ENCODE measurements at regions not wholly inside any gene's neighbourhood (a gene's known extent, or its start where the extent isn't known, plus 50 kb on each side); places are given as distances from the start of the nearest gene placed in this dataset.

DNA sequence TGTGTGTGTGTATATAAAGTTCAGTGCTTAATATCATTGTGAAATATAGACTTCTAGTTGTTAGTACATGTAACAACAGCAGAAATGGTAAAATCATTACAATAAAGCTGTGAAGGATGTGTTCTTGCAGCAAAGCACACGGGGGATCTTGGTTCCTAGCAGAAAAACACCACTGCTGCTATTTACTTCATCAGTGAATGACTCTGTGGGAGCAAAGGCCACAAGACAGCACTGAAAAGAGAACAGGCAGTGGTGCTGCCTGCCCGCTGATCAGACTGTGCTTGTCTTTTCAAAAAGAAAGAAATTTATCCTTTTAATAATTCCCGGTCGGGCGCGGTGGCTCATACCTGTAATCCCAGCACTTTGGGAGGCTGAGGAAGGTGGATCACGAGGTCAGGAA, 689.9 kb upstream of the CITED2 start:
- no peaks in the 10 kb centered on the region for H3K27me3 ChIP-seq (ENCODE audit: control insufficient read depth, insufficient read depth, low read length)
- no peaks in the 10 kb centered on the region for H3K9me3 ChIP-seq (ENCODE audit: control insufficient read depth, low read depth, low read length)
- no peaks in the 10 kb centered on the region for H3K36me3 ChIP-seq (ENCODE audit: control insufficient read depth, insufficient read depth, low read length)
- H3K4me1 ChIP-seq (ENCODE audit: control insufficient read depth, insufficient read depth, low read length) = peaks cover 14% of the 10 kb centered on the region
- H3K4me3 ChIP-seq (ENCODE audit: low read length) = no peak overlapping the region
- WGBS (ENCODE audit: insufficient coverage, low lambda C conversion rate) = no CpG with 5 or more reads among the region's 7 CpGs
- DNase-seq = peak; percentile 54 to 79
- peak overlapping the region; percentile 42 for H3K27ac ChIP-seq (ENCODE audit: low read length)

- no peak for DNase-seq
- H3K4me3 ChIP-seq (ENCODE audit: low read length) = no peak overlapping the region
- no peaks in the 10 kb centered on the region for H3K36me3 ChIP-seq (ENCODE audit: control insufficient read depth, insufficient read depth, low read length)
- H3K27ac ChIP-seq (ENCODE audit: low read length) = peak overlapping the region; percentile 44
- H3K9me3 ChIP-seq (ENCODE audit: control insufficient read depth, low read depth, low read length) = no peaks in the 10 kb centered on the region
- no peaks in the 10 kb centered on the region for H3K27me3 ChIP-seq (ENCODE audit: control insufficient read depth, insufficient read depth, low read length)
- peaks cover 14% of the 10 kb centered on the region for H3K4me1 ChIP-seq (ENCODE audit: control insufficient read depth, insufficient read depth, low read length)
Measured at GRCh38 chr6:140063021-140063399, 688.6 kb upstream of the CITED2 start.

DNA sequence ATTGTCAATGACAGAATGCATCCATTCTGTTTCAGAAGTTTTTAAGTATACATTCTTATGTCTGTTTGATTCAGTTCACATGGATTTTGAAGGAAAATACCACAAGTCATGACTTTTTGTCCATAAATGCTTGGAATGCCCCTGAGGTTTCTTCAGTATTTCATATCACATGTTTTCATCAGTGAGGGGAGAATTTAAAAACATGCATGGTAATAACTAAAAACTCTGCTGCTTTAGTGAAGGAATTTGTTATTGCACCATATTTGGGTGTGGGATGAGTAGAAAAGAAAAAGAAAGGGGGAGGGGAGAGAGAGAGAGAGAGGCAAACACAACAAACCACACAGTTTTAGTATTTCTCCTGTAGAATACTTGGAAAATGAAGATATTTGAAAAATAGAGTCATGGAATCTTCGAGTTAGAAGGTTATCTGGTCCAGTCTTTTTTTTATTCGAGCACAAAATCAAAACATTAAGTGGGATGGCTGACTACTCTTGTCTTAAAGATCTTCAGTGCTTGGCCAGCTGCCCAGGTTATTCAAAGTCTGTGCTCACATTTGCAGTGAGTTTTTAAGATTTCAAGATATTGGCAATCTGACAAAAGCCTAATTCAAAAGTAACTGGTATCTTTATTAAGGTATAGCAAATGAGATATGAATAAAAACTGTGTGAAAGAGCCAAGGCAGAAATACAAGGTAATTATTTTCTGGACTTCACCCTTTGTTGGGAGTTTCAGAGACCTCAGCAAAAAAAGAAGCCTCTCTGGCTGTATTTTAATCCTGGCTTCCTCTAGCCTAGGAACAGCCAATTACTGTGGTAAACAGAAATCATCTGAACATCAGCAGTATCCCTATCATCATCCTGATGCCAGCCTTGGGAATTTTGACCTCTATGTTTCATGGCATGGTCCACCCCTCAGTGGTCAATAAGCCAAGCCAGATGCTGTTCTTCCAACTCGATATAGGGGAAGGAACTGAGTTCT, 687.9 kb upstream of the CITED2 start:
- Histone ChIP-seq H3K27ac (ENCODE audit: low read length) (peak overlapping the region; percentile 44), H3K36me3 (ENCODE audit: control insufficient read depth, insufficient read depth, low read length) (no peaks in the 10 kb centered on the region), H3K9me3 (ENCODE audit: control insufficient read depth, low read depth, low read length) (no peaks in the 10 kb centered on the region), H3K4me1 (ENCODE audit: control insufficient read depth, insufficient read depth, low read length) (peaks cover 14% of the 10 kb centered on the region), H3K27me3 (ENCODE audit: control insufficient read depth, insufficient read depth, low read length) (no peaks in the 10 kb centered on the region), H3K4me3 (ENCODE audit: low read length) (no peak overlapping the region)
- peak; percentile 30 to 52 for DNase-seq
- WGBS (ENCODE audit: insufficient coverage, low lambda C conversion rate) = no CpG with 5 or more reads among the region's 3 CpGs

- DNase-seq = no peak
- Histone ChIP-seq H3K9me3 (ENCODE audit: control insufficient read depth, low read depth, low read length) (no peaks in the 10 kb centered on the region), H3K27ac (ENCODE audit: low read length) (no peak overlapping the region), H3K4me1 (ENCODE audit: control insufficient read depth, insufficient read depth, low read length) (peaks cover 14% of the 10 kb centered on the region), H3K36me3 (ENCODE audit: control insufficient read depth, insufficient read depth, low read length) (no peaks in the 10 kb centered on the region), H3K27me3 (ENCODE audit: control insufficient read depth, insufficient read depth, low read length) (no peaks in the 10 kb centered on the region), H3K4me3 (ENCODE audit: low read length) (no peak overlapping the region)
- 85% methylated on average over 4 of the region's 5 CpGs for WGBS (ENCODE audit: insufficient coverage, low lambda C conversion rate)
Measured at GRCh38 chr6:140061110-140062042, 686.9 kb upstream of the CITED2 start.

- Histone ChIP-seq H3K4me3 (ENCODE audit: low read length) (no peak overlapping the region), H3K36me3 (ENCODE audit: control insufficient read depth, insufficient read depth, low read length) (no peaks in the 10 kb centered on the region), H3K27me3 (ENCODE audit: control insufficient read depth, insufficient read depth, low read length) (no peaks in the 10 kb centered on the region), H3K9me3 (ENCODE audit: control insufficient read depth, low read depth, low read length) (no peaks in the 10 kb centered on the region), H3K27ac (ENCODE audit: low read length) (no peak overlapping the region), H3K4me1 (ENCODE audit: control insufficient read depth, insufficient read depth, low read length) (peaks cover 14% of the 10 kb centered on the region)
- no peak for DNase-seq
- WGBS (ENCODE audit: insufficient coverage, low lambda C conversion rate) = no CpG with 5 or more reads among the region's 1 CpG
Measured at GRCh38 chr6:140059947-140060346, 685.5 kb upstream of the CITED2 start.

DNA sequence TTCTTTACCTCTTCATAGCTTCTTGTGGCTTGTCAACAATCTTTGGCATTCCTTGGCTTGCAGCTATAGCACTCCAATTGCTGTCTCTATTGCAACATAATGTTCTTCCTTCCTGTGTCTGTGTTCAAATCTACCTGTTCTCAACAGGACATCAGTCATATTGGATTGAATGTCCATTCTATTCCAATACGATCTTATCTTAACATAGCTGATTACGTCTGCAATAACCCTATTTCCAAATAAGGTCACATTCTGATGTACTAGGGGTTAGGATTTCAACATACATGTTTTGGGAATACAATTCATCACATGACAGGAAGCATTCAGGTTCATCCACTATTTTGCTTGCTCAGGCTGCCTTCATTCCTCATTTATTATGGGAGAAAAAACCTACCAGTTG, 684.4 kb upstream of the CITED2 start:
- DNase-seq = no peak
- peaks cover 14% of the 10 kb centered on the region for H3K4me1 ChIP-seq (ENCODE audit: control insufficient read depth, insufficient read depth, low read length)
- no peaks in the 10 kb centered on the region for H3K36me3 ChIP-seq (ENCODE audit: control insufficient read depth, insufficient read depth, low read length)
- H3K27ac ChIP-seq (ENCODE audit: low read length) = no peak overlapping the region
- WGBS (ENCODE audit: insufficient coverage, low lambda C conversion rate) = no CpG with 5 or more reads among the region's 2 CpGs
- H3K4me3 ChIP-seq (ENCODE audit: low read length) = no peak overlapping the region
- H3K27me3 ChIP-seq (ENCODE audit: control insufficient read depth, insufficient read depth, low read length) = no peaks in the 10 kb centered on the region
- no peaks in the 10 kb centered on the region for H3K9me3 ChIP-seq (ENCODE audit: control insufficient read depth, low read depth, low read length)

- H3K36me3 ChIP-seq (ENCODE audit: control insufficient read depth, insufficient read depth, low read length) = no peaks in the 10 kb centered on the region
- H3K9me3 ChIP-seq (ENCODE audit: control insufficient read depth, low read depth, low read length) = no peaks in the 10 kb centered on the region
- no peaks in the 10 kb centered on the region for H3K4me1 ChIP-seq (ENCODE audit: control insufficient read depth, insufficient read depth, low read length)
- peak overlapping the region; percentile 13 for H3K27ac ChIP-seq (ENCODE audit: low read length)
- WGBS (ENCODE audit: insufficient coverage, low lambda C conversion rate) = 57% methylated on average over 3 of the region's 6 CpGs
- no peaks in the 10 kb centered on the region for H3K27me3 ChIP-seq (ENCODE audit: control insufficient read depth, insufficient read depth, low read length)
- H3K4me3 ChIP-seq (ENCODE audit: low read length) = no peak overlapping the region
- DNase-seq = no peak
Measured at GRCh38 chr6:140052736-140053729, 678.6 kb upstream of the CITED2 start.

GRCh38 chr6:140051521-140052512, 677.4 kb upstream of the CITED2 start:
- peaks cover 4% of the 10 kb centered on the region for H3K9me3 ChIP-seq (ENCODE audit: control insufficient read depth, low read depth, low read length)
- H3K4me3 ChIP-seq (ENCODE audit: low read length) = no peak overlapping the region
- H3K27ac ChIP-seq (ENCODE audit: low read length) = no peak overlapping the region
- H3K36me3 ChIP-seq (ENCODE audit: control insufficient read depth, insufficient read depth, low read length) = no peaks in the 10 kb centered on the region
- DNase-seq = no peak
- H3K4me1 ChIP-seq (ENCODE audit: control insufficient read depth, insufficient read depth, low read length) = no peaks in the 10 kb centered on the region
- no peaks in the 10 kb centered on the region for H3K27me3 ChIP-seq (ENCODE audit: control insufficient read depth, insufficient read depth, low read length)
- WGBS (ENCODE audit: insufficient coverage, low lambda C conversion rate) = no CpG with 5 or more reads among the region's 7 CpGs

All from large intestine (tissue), 3 donors.